CD4-positive, CD25-positive, alpha-beta regulatory T cell (primary cell): ENCODE measurements at regions not wholly inside any gene's neighbourhood (a gene's known extent, or its start where the extent isn't known, plus 50 kb on each side); places are given as distances from the start of the nearest gene placed in this dataset.

Experiments used
- ATAC-seq, 2 donors: fragments of 150-1000 bp; cut with Tn5 transposase; one replicate each; pipeline ENCODE4 v1.10.0; 2021; ENCODE audit warnings: low read depth in 2 of 2, moderate number of reproducible peaks in 2 of 2, moderate library complexity in 1 of 2
- DNase-seq, 3 donors: peaks; one replicate each; pipeline versions ENCODE4 v3.0.0 to v3.0.0-alpha.2; 2012 to 2022; ENCODE audit warnings: mixed read lengths in 1 of 3
- H3K27ac ChIP-seq: one replicate; pipeline ENCODE4 v1.7.0; 2013; ENCODE audit warnings: mild to moderate bottlenecking, low read length; ENCODE audit not compliant: insufficient read depth, poor library complexity, severe bottlenecking
- H3K27me3 ChIP-seq: one replicate; pipeline ENCODE4 v1.7.0; 2013; ENCODE audit warnings: low read length; ENCODE audit not compliant: control insufficient read depth, insufficient read depth
- H3K36me3 ChIP-seq: one replicate; pipeline ENCODE4 v1.7.0; 2013; ENCODE audit warnings: mild to moderate bottlenecking, low read length, moderate library complexity; ENCODE audit not compliant: control insufficient read depth, insufficient read depth
- H3K4me1 ChIP-seq: 2 replicates; pipeline ENCODE4 v1.7.0; 2013; ENCODE audit warnings: mild to moderate bottlenecking, low read length; ENCODE audit not compliant: insufficient read depth, control insufficient read depth, poor library complexity, severe bottlenecking
- H3K4me3 ChIP-seq: one replicate; pipeline ENCODE4 v1.7.0; 2013; ENCODE audit warnings: low read depth, mild to moderate bottlenecking, low read length, moderate library complexity
- H3K9me3 ChIP-seq, 2 experiments: 1 replicate in 1 of 2; 2 replicates in 1 of 2; pipeline ENCODE4 v1.7.0; 2013; ENCODE audit warnings: low read length in 2 of 2, mild to moderate bottlenecking in 1 of 2, moderate library complexity in 1 of 2; ENCODE audit not compliant: control insufficient read depth in 2 of 2
- H3K27ac Mint-ChIP-seq, 3 donors: one replicate each; pipeline ENCODE4 v1.8.0; 2020 to 2022; ENCODE audit warnings: mild to moderate bottlenecking in 3 of 3, mixed read lengths in 3 of 3, moderate library complexity in 2 of 3
- H3K27me3 Mint-ChIP-seq: one replicate; pipeline ENCODE4 v1.8.0; 2022; ENCODE audit warnings: mild to moderate bottlenecking, mixed read lengths
- H3K36me3 Mint-ChIP-seq: one replicate; pipeline ENCODE4 v1.8.0; 2020; ENCODE audit warnings: mixed read lengths
- H3K4me1 Mint-ChIP-seq, 4 donors: one replicate each; pipeline ENCODE4 v1.8.0; 2020 to 2022; ENCODE audit warnings: mixed read lengths in 4 of 4, mild to moderate bottlenecking in 1 of 4
- H3K4me3 Mint-ChIP-seq, 4 donors: one replicate each; pipeline ENCODE4 v1.8.0; 2020 to 2022; ENCODE audit warnings: mild to moderate bottlenecking in 4 of 4, mixed read lengths in 4 of 4, moderate library complexity in 3 of 4
- H3K9me3 Mint-ChIP-seq, 7 donors: one replicate each; pipeline ENCODE4 v1.8.0; 2020 to 2022; ENCODE audit warnings: mixed read lengths in 7 of 7, mild to moderate bottlenecking in 3 of 7, moderate library complexity in 2 of 7

DNA sequence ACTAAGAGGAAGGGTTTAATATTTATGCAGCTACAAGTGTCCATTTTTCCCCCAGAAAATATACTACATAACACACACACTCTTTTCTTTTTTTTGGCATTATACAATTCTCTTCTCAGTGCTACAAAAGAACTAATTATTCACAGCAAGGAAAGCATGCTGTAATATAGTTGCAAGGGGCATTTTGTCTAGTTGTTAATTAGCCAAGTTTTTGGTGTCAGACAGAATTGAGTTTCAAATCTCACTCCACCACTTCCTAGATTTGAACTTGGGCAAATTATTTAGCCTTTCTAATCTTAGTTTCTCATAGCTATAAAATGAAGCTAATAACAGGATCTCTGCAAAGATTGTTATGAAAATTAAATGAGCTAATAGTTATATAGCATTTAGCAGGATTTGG is 60.0 kb upstream of the VTCN1 start:
- no peaks in the 10 kb centered on the region for H3K36me3 Mint-ChIP-seq
- Histone ChIP-seq H3K27ac (no peak overlapping the region), H3K4me3 (no peak overlapping the region), H3K27me3 (peaks cover 3% of the 10 kb centered on the region), H3K4me1 (no peaks in the 10 kb centered on the region), H3K36me3 (no peaks in the 10 kb centered on the region), H3K9me3 (no peaks in the 10 kb centered on the region)
- H3K4me3 Mint-ChIP-seq, result no peak overlapping the region
- H3K27ac Mint-ChIP-seq, result no peak overlapping the region
- no peak for ATAC-seq
- peaks cover 0 to 6% (median 0%) of the 10 kb centered on the region in 7 donors for H3K9me3 Mint-ChIP-seq
- H3K4me1 Mint-ChIP-seq, result no peaks in the 10 kb centered on the region
- no peak for DNase-seq
- H3K27me3 Mint-ChIP-seq, result peaks cover 43% of the 10 kb centered on the region

GRCh38 chr1:117268535-117269455 is 58.1 kb upstream of the VTCN1 start:
- H3K36me3 Mint-ChIP-seq, result no peaks in the 10 kb centered on the region
- DNase-seq (no peak), ATAC-seq (no peak)
- Histone ChIP-seq H3K9me3 (no peaks in the 10 kb centered on the region), H3K36me3 (no peaks in the 10 kb centered on the region), H3K4me3 (no peak overlapping the region), H3K27ac (no peak overlapping the region), H3K27me3 (peaks cover 3% of the 10 kb centered on the region), H3K4me1 (no peaks in the 10 kb centered on the region)
- H3K9me3 Mint-ChIP-seq, result peaks cover 0 to 6% (median 0%) of the 10 kb centered on the region in 7 donors
- no peaks in the 10 kb centered on the region for H3K4me1 Mint-ChIP-seq
- H3K27me3 Mint-ChIP-seq, result peaks cover 37% of the 10 kb centered on the region
- no peak overlapping the region for H3K4me3 Mint-ChIP-seq
- no peak overlapping the region for H3K27ac Mint-ChIP-seq

GRCh38 chr1:117267232-117267774 is 56.6 kb upstream of the VTCN1 start:
- Histone ChIP-seq H3K4me3 (no peak overlapping the region), H3K36me3 (no peaks in the 10 kb centered on the region), H3K4me1 (no peaks in the 10 kb centered on the region), H3K27ac (no peak overlapping the region), H3K9me3 (no peaks in the 10 kb centered on the region), H3K27me3 (peaks cover 5% of the 10 kb centered on the region)
- H3K27ac Mint-ChIP-seq, result no peak overlapping the region
- H3K9me3 Mint-ChIP-seq, result peaks cover 0 to 3% (median 0%) of the 10 kb centered on the region in 7 donors
- ATAC-seq (no peak), DNase-seq (no peak)
- H3K4me1 Mint-ChIP-seq, result no peaks in the 10 kb centered on the region
- H3K27me3 Mint-ChIP-seq, result peaks cover 27% of the 10 kb centered on the region
- no peak overlapping the region for H3K4me3 Mint-ChIP-seq
- H3K36me3 Mint-ChIP-seq, result no peaks in the 10 kb centered on the region

- H3K27ac Mint-ChIP-seq, result no peak overlapping the region
- ATAC-seq, result no peak
- Histone ChIP-seq H3K4me3 (no peak overlapping the region), H3K4me1 (no peaks in the 10 kb centered on the region), H3K27ac (no peak overlapping the region), H3K36me3 (no peaks in the 10 kb centered on the region), H3K27me3 (peaks cover 5% of the 10 kb centered on the region), H3K9me3 (peaks cover 0 to 4% of the 10 kb centered on the region in 2 experiments)
- DNase-seq, result no peak
- H3K36me3 Mint-ChIP-seq, result no peaks in the 10 kb centered on the region
- H3K4me1 Mint-ChIP-seq, result no peaks in the 10 kb centered on the region
- H3K27me3 Mint-ChIP-seq, result peaks cover 9% of the 10 kb centered on the region
- peaks cover 0 to 7% (median 3%) of the 10 kb centered on the region in 7 donors for H3K9me3 Mint-ChIP-seq
- H3K4me3 Mint-ChIP-seq, result no peak overlapping the region
Measured at GRCh38 chr1:117262976-117263375, 52.2 kb upstream of the VTCN1 start.

- peaks cover 0 to 11% (median 4%) of the 10 kb centered on the region in 7 donors for H3K9me3 Mint-ChIP-seq
- H3K4me1 Mint-ChIP-seq, result no peaks in the 10 kb centered on the region
- no peak for ATAC-seq
- Histone ChIP-seq H3K27ac (no peak overlapping the region), H3K4me3 (no peak overlapping the region), H3K27me3 (peaks cover 2% of the 10 kb centered on the region), H3K4me1 (no peaks in the 10 kb centered on the region), H3K9me3 (peaks cover 0 to 4% of the 10 kb centered on the region in 2 experiments), H3K36me3 (no peaks in the 10 kb centered on the region)
- H3K4me3 Mint-ChIP-seq, result no peak overlapping the region
- no peaks in the 10 kb centered on the region for H3K36me3 Mint-ChIP-seq
- DNase-seq, result no peak
- H3K27ac Mint-ChIP-seq, result no peak overlapping the region
- H3K27me3 Mint-ChIP-seq, result peaks cover 10% of the 10 kb centered on the region
Measured at GRCh38 chr1:117261424-117261785, 50.7 kb upstream of the VTCN1 start.

GRCh38 chr1:117260761-117261423 is 50.2 kb upstream of the VTCN1 start:
- Histone ChIP-seq H3K27ac (no peak overlapping the region), H3K36me3 (no peaks in the 10 kb centered on the region), H3K4me1 (no peaks in the 10 kb centered on the region), H3K9me3 (peaks cover 0 to 4% of the 10 kb centered on the region in 2 experiments), H3K27me3 (peaks cover 2% of the 10 kb centered on the region), H3K4me3 (no peak overlapping the region)
- DNase-seq (no peak), ATAC-seq (no peak)
- H3K4me1 Mint-ChIP-seq, result no peaks in the 10 kb centered on the region
- H3K9me3 Mint-ChIP-seq, result peaks cover 0 to 11% (median 5%) of the 10 kb centered on the region in 7 donors
- no peak overlapping the region for H3K27ac Mint-ChIP-seq
- peaks cover 9% of the 10 kb centered on the region for H3K27me3 Mint-ChIP-seq
- no peak overlapping the region for H3K4me3 Mint-ChIP-seq
- H3K36me3 Mint-ChIP-seq, result no peaks in the 10 kb centered on the region
